ENCODE measurements at regions not wholly inside any gene's neighbourhood (a gene's known extent, or its start where the extent isn't known, plus 50 kb on each side); places are given as distances from the start of the nearest gene placed in this dataset.

DNA sequence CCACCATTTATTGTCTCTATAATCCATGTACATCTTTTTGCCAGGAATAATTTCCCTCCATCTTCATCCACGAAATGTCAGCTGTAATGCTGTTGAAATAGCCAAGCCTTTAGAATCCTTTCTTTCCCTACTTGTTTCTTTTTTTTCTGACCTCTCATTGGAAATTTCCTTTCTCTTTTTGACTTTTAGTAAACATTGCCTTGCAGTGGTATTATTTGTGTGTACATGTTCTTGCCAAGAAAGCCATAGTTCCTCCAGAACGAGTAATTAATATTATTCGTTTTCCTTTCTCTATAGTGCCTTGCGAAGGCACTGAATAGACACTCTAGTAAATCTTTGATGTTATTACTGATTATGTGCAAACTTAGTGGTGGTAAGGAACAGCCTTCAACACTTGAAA, 282.2 kb downstream of the GJA1 start:
- no peak for TF ChIP-seq CTCF (IDR thresholded peaks at IDR 0.05; ENCODE audit: low read depth, low read length, poor library complexity, severe bottlenecking)
- no peak for TF ChIP-seq EZH2phosphoT487 (IDR thresholded peaks at IDR 0.05; ENCODE audit: borderline replicate concordance, low read length)

Measured in DOHH2 (cell line).